Neural progenitor cell (in vitro differentiated cells): ENCODE measurements at regions not wholly inside any gene's neighbourhood (a gene's known extent, or its start where the extent isn't known, plus 50 kb on each side); places are given as distances from the start of the nearest gene placed in this dataset.

Experiments
- CTCF ChIP-seq: fragments of 200-600 bp; sonication (generic); IDR thresholded peaks from 2 replicates; pipeline ENCODE4 v1.5.1; 2017; ENCODE audit warnings: antibody characterized with exemption, mild to moderate bottlenecking
- EZH2 ChIP-seq: fragments of 200-600 bp; sonication (generic); IDR thresholded peaks from 2 replicates; pipeline ENCODE4 v1.6.1; 2017; ENCODE audit warnings: antibody characterized with exemption, mild to moderate bottlenecking, moderate library complexity
- EZH2phosphoT487 ChIP-seq: fragments of 200-600 bp; sonication (generic); IDR thresholded peaks from 2 replicates; pipeline ENCODE4 v1.6.1; 2017; ENCODE audit warnings: antibody characterized with exemption

GRCh38 chrX:56031409-56031808, 200.7 kb upstream of the KLF8 start:
- no peak for TF ChIP-seq CTCF
- no peak for TF ChIP-seq EZH2
- no peak for TF ChIP-seq EZH2phosphoT487
